ENCODE measurements at regions not wholly inside any gene's neighbourhood (a gene's known extent, or its start where the extent isn't known, plus 50 kb on each side); places are given as distances from the start of the nearest gene placed in this dataset.

- Histone ChIP-seq H3K27ac (ENCODE audit: low read depth, low read length, poor library complexity, severe bottlenecking) (no peak overlapping the region), H3K9me2 (ENCODE audit: insufficient read depth, low read length) (no peaks in the 10 kb centered on the region), H4K20me1 (ENCODE audit: insufficient read depth, low read length) (no peaks in the 10 kb centered on the region), H2AFZ (ENCODE audit: low read length) (no peak overlapping the region), H3K4me1 (ENCODE audit: insufficient read depth, low read length, poor library complexity, severe bottlenecking) (no peaks in the 10 kb centered on the region), H3K9me3 (ENCODE audit: low read length) (no peaks in the 10 kb centered on the region), H3K4me3 (ENCODE audit: low read depth, low read length, poor library complexity, severe bottlenecking) (no peak overlapping the region), H3K4me2 (ENCODE audit: low read length) (no peak overlapping the region), H3K79me2 (ENCODE audit: insufficient read depth, low read depth, low read length) (no peaks in the 10 kb centered on the region), H3K36me3 (ENCODE audit: insufficient read depth, low read length) (no peaks in the 10 kb centered on the region)
- POLR2A ChIA-PET, result interaction anchor here (1.1 kb wide), 2 partner anchors 8 to 138 kb away, joined by 3 to 5 read pairs; no protein-coding TSS in a partner anchor
- CTCF ChIA-PET (ENCODE audit: unreplicated experiment), result no interaction called here
- BruUV-seq (replicated peaks), result no TSS peak
- intact Hi-C loops (cut with micrococcal nuclease; ENCODE audit: unreplicated experiment), result no loop called here
- no peak for DNase-seq (ENCODE audit: low spot score)
- no peak for TF ChIP-seq CTCF (conservative IDR thresholded peaks at IDR 0.05; ENCODE audit: low read length)
- TF ChIP-seq EZH2phosphoT487 (IDR thresholded peaks at IDR 0.05; ENCODE audit: borderline replicate concordance, low read depth, low read length), result no peak
These were observed 106.5 kb upstream of the DCN start for GRCh38 chr12:91289072-91289471.

- H3K79me2 ChIP-seq (ENCODE audit: insufficient read depth, low read depth, low read length), result no peaks in the 10 kb centered on the region
- H2AFZ ChIP-seq (ENCODE audit: low read length), result no peak overlapping the region
- POLR2A ChIA-PET, result interaction anchor here (1.2 kb wide), 1 partner anchor 40 kb away, joined by 3 read pairs; no protein-coding TSS in a partner anchor
- no peak overlapping the region for H3K27ac ChIP-seq (ENCODE audit: low read depth, low read length, poor library complexity, severe bottlenecking)
- no peak overlapping the region for H3K4me2 ChIP-seq (ENCODE audit: low read length)
- intact Hi-C loops (cut with micrococcal nuclease; ENCODE audit: unreplicated experiment), result no loop called here
- no peaks in the 10 kb centered on the region for H4K20me1 ChIP-seq (ENCODE audit: insufficient read depth, low read length)
- TF ChIP-seq CTCF (conservative IDR thresholded peaks at IDR 0.05; ENCODE audit: low read length) (no peak), EZH2phosphoT487 (IDR thresholded peaks at IDR 0.05; ENCODE audit: borderline replicate concordance, low read depth, low read length) (no peak)
- no peaks in the 10 kb centered on the region for H3K9me3 ChIP-seq (ENCODE audit: low read length)
- CTCF ChIA-PET (ENCODE audit: unreplicated experiment), result no interaction called here
- no TSS peak for BruUV-seq (replicated peaks)
- no peaks in the 10 kb centered on the region for H3K4me1 ChIP-seq (ENCODE audit: insufficient read depth, low read length, poor library complexity, severe bottlenecking)
- H3K4me3 ChIP-seq (ENCODE audit: low read depth, low read length, poor library complexity, severe bottlenecking), result no peak overlapping the region
- H3K9me2 ChIP-seq (ENCODE audit: insufficient read depth, low read length), result no peaks in the 10 kb centered on the region
- DNase-seq (ENCODE audit: low spot score), result no peak
- no peaks in the 10 kb centered on the region for H3K36me3 ChIP-seq (ENCODE audit: insufficient read depth, low read length)
These were observed 105.1 kb upstream of the DCN start for GRCh38 chr12:91287753-91288152.

GRCh38 chr12:91278126-91278525 lies 95.5 kb upstream of the DCN start:
- DNase-seq (ENCODE audit: low spot score), result no peak
- no peak for TF ChIP-seq EZH2phosphoT487 (IDR thresholded peaks at IDR 0.05; ENCODE audit: borderline replicate concordance, low read depth, low read length)
- no peak for TF ChIP-seq CTCF (conservative IDR thresholded peaks at IDR 0.05; ENCODE audit: low read length)
- ChIA-PET POLR2A (no interaction called here), CTCF (ENCODE audit: unreplicated experiment) (no interaction called here)
- Histone ChIP-seq H3K9me2 (ENCODE audit: insufficient read depth, low read length) (no peaks in the 10 kb centered on the region), H2AFZ (ENCODE audit: low read length) (no peak overlapping the region), H3K36me3 (ENCODE audit: insufficient read depth, low read length) (no peaks in the 10 kb centered on the region), H3K27ac (ENCODE audit: low read depth, low read length, poor library complexity, severe bottlenecking) (no peak overlapping the region), H3K9me3 (ENCODE audit: low read length) (no peaks in the 10 kb centered on the region), H4K20me1 (ENCODE audit: insufficient read depth, low read length) (no peaks in the 10 kb centered on the region), H3K4me2 (ENCODE audit: low read length) (no peak overlapping the region), H3K4me1 (ENCODE audit: insufficient read depth, low read length, poor library complexity, severe bottlenecking) (no peaks in the 10 kb centered on the region), H3K4me3 (ENCODE audit: low read depth, low read length, poor library complexity, severe bottlenecking) (no peak overlapping the region), H3K79me2 (ENCODE audit: insufficient read depth, low read depth, low read length) (no peaks in the 10 kb centered on the region)
- intact Hi-C loops (cut with micrococcal nuclease; ENCODE audit: unreplicated experiment), result no loop called here
- no TSS peak for BruUV-seq (replicated peaks)
